ENCODE measurements at regions not wholly inside any gene's neighbourhood (a gene's known extent, or its start where the extent isn't known, plus 50 kb on each side); places are given as distances from the start of the nearest gene placed in this dataset.
"Not testable (repeated sequence)": the region's sequence is repeated elsewhere in the genome, so short reads cannot be mapped to it uniquely, and the experiment has no call there.

GRCh38 chr6:10112871-10113549 is 301.9 kb downstream of the TFAP2A start:
- DNase-seq: no peak

DNA sequence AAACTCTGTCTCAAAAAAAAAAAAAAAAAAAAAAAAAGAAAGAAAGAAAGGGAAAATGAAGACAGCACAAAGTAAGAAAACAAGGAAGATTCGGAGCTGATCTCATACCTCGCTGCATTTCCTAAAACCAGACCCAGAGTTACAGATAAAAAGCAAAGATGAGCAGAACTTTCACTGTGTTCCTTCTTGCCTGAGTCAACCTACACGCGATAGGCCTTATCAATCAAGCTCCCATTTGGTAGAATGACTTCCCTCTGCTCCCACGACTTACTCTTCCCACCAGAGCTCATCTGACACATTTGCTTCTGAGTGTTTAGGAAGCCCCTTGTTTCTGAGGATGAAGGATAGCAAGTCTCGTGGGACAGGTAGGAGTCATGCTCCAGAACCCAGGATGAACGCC is 302.9 kb downstream of the TFAP2A start:
- DNase-seq: no peak

DNA sequence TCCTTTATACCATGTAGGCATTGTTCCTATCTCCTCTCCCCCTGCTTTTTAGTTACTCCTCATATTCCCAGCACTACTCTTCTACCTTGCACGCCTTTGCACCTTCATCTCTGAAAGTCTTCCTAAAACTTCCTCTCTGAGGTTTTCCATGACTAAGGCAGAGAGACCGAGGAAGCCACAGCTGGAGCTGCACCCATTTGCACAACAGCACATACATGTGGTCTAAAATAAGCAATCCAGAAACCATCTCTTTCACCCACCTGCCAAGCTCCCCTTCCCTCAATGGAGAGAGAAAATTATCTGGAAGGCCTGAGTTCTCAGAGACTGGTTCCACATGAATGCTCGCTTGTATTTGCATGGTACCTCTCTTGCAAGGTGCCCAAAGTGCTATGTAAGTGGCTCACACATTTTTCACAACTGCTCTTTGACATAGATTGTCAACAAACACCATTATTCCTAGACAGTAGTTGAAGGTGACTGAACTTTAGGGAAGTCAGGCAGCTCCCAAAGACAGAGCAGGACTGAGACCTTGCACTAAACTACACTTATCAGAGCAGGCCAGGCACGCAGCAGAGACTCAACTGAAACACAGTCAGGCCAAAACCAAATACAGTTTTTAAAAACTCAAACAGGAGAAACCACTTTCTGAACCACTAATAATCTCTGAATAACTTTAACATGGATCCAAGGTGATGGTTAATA is 313.2 kb downstream of the TFAP2A start:
- DNase-seq: no peak

DNA sequence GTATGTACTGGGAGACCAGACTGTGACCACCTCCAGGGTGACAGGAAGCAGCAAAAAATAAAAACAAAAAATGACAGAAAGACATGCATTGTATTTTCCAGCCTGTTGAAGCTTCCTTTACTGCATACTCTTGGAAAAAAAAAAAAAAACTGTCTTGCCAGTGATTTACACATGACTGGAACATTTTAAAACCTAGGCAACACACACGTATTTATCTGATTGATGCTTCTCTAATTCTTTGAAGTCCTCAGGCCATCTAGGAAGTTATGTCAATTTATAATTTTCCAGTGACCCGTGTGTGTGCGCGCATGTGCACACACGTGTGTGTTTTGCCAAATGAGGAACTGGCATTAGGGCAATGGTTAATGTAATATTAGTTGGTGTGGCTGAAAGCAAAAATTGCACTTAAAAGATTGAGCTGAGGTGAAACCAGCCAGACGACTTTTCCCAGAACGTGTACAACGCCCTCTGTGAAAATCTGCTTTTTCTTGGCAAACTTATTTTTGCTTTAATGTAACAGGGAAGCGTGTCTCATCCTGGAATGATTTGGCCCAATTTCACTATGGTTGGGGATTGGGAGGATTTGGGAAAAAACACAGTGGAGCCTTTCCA is 315.2 kb downstream of the TFAP2A start:
- DNase-seq: no peak

- DNase-seq: no peak
Observed at GRCh38 chr6:10098756-10099528, 315.9 kb downstream of the TFAP2A start.

- DNase-seq: no peak
Observed at GRCh38 chr6:10093282-10093681, 321.6 kb downstream of the TFAP2A start.

GRCh38 chr6:10084111-10084986 is 330.5 kb downstream of the TFAP2A start:
- no peak for DNase-seq

DNA sequence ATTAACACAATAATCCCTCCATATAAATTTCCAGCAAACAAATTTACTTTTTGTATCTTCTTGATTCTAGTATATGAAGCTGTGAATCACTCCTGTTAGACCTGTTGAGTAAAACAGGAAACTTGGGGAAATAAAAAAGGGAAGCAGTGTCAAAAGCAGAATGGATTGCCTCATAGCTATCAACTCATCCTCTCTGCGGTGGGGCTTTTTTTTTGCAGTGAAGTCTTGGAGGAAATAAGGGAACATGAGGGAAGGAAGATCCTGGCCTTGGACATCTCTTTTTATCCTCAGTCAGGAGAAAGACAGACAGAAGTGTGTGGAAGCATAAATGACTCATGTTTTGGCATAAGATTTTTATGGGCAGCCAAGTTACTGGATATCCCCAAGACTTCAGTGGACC is 332.5 kb downstream of the TFAP2A start:
- DNase-seq: no peak

DNA sequence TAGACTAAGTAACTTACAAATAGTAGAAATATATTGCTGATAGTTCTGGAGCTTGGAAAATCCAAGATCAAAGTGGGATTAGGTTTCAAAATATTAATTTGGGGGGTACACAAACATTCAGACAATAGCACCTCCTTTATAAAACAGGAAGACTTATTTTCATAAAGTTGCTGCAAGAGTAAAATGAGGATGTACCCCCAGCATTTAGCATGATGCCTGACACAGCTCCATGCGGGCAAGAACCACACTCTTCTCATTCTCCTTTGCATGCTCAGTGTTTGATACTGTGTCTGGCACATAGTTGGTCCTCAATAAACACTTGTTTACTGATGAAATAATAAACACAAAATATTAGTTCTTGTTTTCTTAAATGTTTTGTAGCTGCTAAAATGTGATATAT is 332.9 kb downstream of the TFAP2A start:
- DNase-seq: no peak

GRCh38 chr6:10081075-10081474 is 333.8 kb downstream of the TFAP2A start:
- no peak for DNase-seq

DNA sequence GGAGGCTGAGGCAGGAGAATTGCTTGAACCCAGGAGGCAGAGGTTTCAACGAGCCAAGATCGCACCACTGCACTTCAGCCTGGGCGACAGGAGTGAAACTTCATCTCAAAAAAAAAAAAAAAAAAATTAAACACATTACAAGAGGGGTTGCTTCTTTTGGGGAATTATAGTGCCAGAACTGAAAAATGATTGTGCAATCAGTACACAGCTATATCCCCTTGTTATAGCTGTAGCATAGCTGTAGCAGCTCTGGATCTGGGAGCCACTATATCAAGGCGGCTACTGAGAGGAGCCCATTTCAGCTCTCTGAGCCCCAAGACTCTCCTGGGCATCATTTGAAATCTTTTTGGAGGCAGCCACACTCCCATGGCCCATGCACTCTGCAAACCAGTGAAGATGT is 334.3 kb downstream of the TFAP2A start:
- DNase-seq: no peak

DNA sequence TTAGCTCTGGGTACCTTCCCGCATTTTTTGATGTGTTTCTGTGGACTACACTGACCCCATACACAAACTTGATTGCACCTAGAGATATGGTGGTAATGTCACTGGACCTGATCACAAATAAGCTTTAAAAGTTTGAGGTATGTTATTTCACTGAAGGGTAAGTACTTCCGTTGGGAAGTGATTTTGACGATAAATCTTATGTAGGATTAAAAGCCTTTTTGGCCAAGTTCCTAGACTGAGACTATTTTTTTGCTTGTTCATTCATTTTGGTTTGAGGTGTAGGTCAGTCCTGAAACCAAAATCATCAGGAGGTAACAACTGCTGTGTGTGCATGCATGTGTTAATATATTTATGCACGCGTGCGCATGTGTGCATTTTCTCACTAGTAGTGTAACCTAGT is 336.3 kb downstream of the TFAP2A start:
- no peak for DNase-seq

DNA sequence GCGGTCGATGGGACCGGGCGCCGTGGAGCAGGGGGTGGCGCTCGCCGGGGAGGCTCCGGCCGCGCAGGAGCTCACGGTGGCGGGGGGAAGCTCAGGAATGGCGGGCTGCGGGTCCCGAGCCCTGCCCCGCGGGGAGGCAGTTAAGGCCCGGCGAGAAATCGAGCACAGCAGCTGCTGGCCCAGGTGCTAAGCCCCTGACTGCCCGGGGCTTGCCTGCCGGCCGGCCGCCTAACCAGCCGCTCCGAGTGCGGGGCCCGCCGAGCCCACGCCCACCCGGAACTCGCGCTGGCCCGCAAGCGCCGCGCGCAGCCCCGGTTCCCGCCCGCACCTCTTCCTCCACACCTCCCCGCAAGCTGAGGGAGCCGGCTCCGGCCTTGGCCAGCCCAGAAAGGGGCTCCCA is 340.1 kb downstream of the TFAP2A start:
- not testable (repeated sequence) for DNase-seq

GRCh38 chr6:10073341-10073740 is 341.5 kb downstream of the TFAP2A start:
- DNase-seq: no peak

DNA sequence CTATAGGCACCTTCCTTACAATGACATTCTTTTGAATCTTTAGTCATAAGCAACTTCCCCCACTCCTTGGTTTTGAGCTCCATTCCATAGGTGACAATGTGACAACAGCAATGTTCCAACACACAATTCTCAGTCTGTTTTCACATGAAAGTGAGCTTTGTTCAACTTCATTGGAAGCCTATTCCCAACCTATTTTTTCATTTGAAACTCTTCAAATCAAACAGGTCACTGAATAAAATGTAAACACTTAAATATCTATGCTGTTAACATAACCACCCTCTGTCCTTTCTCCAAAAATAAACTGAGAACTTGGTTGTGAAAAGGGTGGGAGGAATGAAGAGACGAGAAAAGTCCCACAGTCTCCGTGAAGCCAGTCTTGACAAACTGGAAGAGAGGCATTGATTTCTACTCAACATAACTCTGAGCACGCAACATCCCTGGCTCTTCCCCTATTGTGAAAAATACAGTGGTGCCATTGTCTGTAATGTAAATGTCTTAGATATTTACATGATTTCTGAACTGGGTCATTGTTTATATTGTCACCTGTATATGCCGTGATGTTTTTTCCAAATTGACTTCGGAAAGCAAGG is 343.1 kb downstream of the TFAP2A start:
- no peak for DNase-seq

DNA sequence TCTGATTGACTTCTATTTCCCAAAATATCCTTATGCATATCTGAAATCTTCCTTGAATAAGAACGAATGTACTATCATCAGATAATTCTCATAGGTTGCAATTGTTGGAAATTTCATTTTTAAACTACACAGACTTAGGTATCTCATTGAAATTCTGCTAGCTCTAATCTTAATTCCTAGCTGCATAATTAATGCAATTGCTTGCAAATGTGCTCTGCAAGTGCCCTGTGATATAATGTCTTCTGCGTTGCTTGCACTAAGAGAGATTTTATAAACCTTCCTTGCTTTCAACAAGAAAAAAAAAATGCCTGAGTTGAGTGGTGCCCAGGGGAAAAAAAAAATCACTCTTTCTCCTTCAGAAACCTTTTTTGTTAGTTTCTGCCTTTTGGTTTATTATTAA is 354.9 kb downstream of the TFAP2A start:
- DNase-seq: no peak

- no peak for DNase-seq
Observed at GRCh38 chr6:10054672-10055071, 360.2 kb downstream of the TFAP2A start.

DNA sequence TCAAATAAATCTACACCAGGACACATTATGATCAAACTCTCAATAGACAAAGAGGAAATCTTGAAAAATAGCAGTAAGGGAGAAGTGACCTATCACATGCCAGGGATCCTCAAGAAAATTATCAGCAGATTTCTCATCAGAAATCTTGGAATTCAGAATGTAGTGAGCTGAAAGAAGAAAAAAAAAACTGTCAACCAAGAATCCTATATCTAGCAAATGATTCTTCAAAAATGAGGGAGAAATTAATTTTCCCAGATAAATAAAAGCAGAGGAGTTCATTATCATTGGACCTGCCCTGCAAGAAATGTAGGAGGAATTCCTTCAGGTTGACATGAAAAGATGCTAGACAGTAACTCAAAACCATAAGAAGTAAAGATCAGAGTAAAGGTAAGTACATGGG is 363.6 kb downstream of the TFAP2A start:
- no peak for DNase-seq

GRCh38 chr6:10048370-10049297 is 366.2 kb downstream of the TFAP2A start:
- DNase-seq: no peak

DNA sequence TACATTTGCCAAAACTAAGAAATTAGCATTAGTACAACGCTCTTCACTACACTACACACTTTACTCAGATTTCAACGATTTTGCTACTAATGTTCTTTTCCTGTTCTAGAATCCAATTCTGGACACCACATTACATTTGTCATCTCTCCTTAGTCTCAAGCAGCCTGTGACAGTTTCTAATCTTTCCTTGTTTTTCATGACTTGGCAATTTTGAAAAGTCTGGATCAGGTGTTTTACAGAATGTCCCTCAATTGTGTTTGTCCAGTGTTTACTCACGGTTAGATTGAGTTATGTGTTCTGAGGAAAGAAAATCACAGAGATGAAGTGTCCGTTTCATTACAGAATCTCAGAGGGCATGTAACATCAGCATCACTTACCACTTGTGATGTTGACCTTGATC is 372.6 kb downstream of the TFAP2A start:
- no peak for DNase-seq

Data from fibroblast of skin of back (primary cell).